Activated CD4-positive, alpha-beta T cell treated with anti-CD3 and anti-CD28 coated beads, Interleukin-2, amount 10 ng/mL, durations not matched to agents 24 days and 14 days (primary cell): ENCODE measurements at regions not wholly inside any gene's neighbourhood (a gene's known extent, or its start where the extent isn't known, plus 50 kb on each side); places are given as distances from the start of the nearest gene placed in this dataset.
A peak's percentile ranks its signal among the peaks of the same experiment; 100 is the strongest.
"Not testable (repeated sequence)": the region's sequence is repeated elsewhere in the genome, so short reads cannot be mapped to it uniquely, and the experiment has no call there.

Source experiments
- DNase-seq: peaks from one replicate; pipeline ENCODE4 v3.0.0; 2022
- H3K27ac Mint-ChIP-seq: one replicate; pipeline ENCODE4 v1.8.0; 2022; ENCODE audit warnings: mild to moderate bottlenecking, mixed read lengths
- H3K27me3 Mint-ChIP-seq: one replicate; pipeline ENCODE4 v1.8.0; 2022; ENCODE audit warnings: mixed read lengths
- H3K36me3 Mint-ChIP-seq: one replicate; pipeline ENCODE4 v1.8.0; 2022; ENCODE audit warnings: low read depth, mild to moderate bottlenecking, mixed read lengths
- H3K4me1 Mint-ChIP-seq: one replicate; pipeline ENCODE4 v1.8.0; 2021; ENCODE audit warnings: mixed read lengths
- H3K4me3 Mint-ChIP-seq: one replicate; pipeline ENCODE4 v1.8.0; 2022; ENCODE audit warnings: mild to moderate bottlenecking, moderate library complexity, mixed read lengths
- H3K9me3 Mint-ChIP-seq: one replicate; pipeline ENCODE4 v1.8.0; 2021; ENCODE audit warnings: mixed read lengths
- intact Hi-C: fragments of 100-400 bp; cut with micrococcal nuclease; formaldehyde crosslinking; loops from one replicate; pipeline ENCODE4 v1.15.1; 2023

GRCh38 chr15:85256009-85256997 lies 124.1 kb upstream of the AKAP13 start:
- H3K27ac Mint-ChIP-seq, H3K4me1 Mint-ChIP-seq, H3K9me3 Mint-ChIP-seq, intact Hi-C loops, H3K27me3 Mint-ChIP-seq, H3K36me3 Mint-ChIP-seq, H3K4me3 Mint-ChIP-seq: not testable (repeated sequence)
- DNase-seq: peak; percentile 55

- DNase-seq, H3K27me3 Mint-ChIP-seq, H3K36me3 Mint-ChIP-seq, H3K9me3 Mint-ChIP-seq, H3K27ac Mint-ChIP-seq, H3K4me3 Mint-ChIP-seq, H3K4me1 Mint-ChIP-seq, intact Hi-C loops: not testable (repeated sequence)
These were observed 122.3 kb upstream of the AKAP13 start for GRCh38 chr15:85258062-85258445.

- DNase-seq: peak; percentile 49
- intact Hi-C loops, H3K4me1 Mint-ChIP-seq, H3K27me3 Mint-ChIP-seq, H3K9me3 Mint-ChIP-seq, H3K27ac Mint-ChIP-seq, H3K4me3 Mint-ChIP-seq, H3K36me3 Mint-ChIP-seq: not testable (repeated sequence)
These were observed 121.7 kb upstream of the AKAP13 start for GRCh38 chr15:85258559-85259209.

- H3K27me3 Mint-ChIP-seq, intact Hi-C loops, H3K36me3 Mint-ChIP-seq, H3K4me1 Mint-ChIP-seq, H3K27ac Mint-ChIP-seq, H3K4me3 Mint-ChIP-seq, H3K9me3 Mint-ChIP-seq: not testable (repeated sequence)
- peak; percentile 50 for DNase-seq
These were observed 119.9 kb upstream of the AKAP13 start for GRCh38 chr15:85260526-85260925.

GRCh38 chr15:85262461-85263055 lies 117.8 kb upstream of the AKAP13 start:
- H3K36me3 Mint-ChIP-seq, H3K27me3 Mint-ChIP-seq, H3K27ac Mint-ChIP-seq, H3K9me3 Mint-ChIP-seq, H3K4me1 Mint-ChIP-seq, H3K4me3 Mint-ChIP-seq, intact Hi-C loops: not testable (repeated sequence)
- peak; percentile 54 for DNase-seq

GRCh38 chr15:85263842-85264440 lies 116.5 kb upstream of the AKAP13 start:
- DNase-seq: peak; percentile 52
- H3K27ac Mint-ChIP-seq, H3K36me3 Mint-ChIP-seq, H3K9me3 Mint-ChIP-seq, H3K27me3 Mint-ChIP-seq, H3K4me1 Mint-ChIP-seq, H3K4me3 Mint-ChIP-seq, intact Hi-C loops: not testable (repeated sequence)

GRCh38 chr15:85264614-85265190 lies 115.7 kb upstream of the AKAP13 start:
- H3K4me1 Mint-ChIP-seq, H3K27ac Mint-ChIP-seq, H3K36me3 Mint-ChIP-seq, H3K4me3 Mint-ChIP-seq, H3K27me3 Mint-ChIP-seq, intact Hi-C loops, H3K9me3 Mint-ChIP-seq: not testable (repeated sequence)
- DNase-seq: peak; percentile 53

GRCh38 chr15:85267158-85267857 lies 113.1 kb upstream of the AKAP13 start:
- H3K27ac Mint-ChIP-seq, H3K4me1 Mint-ChIP-seq, H3K27me3 Mint-ChIP-seq, DNase-seq, H3K9me3 Mint-ChIP-seq, H3K36me3 Mint-ChIP-seq, H3K4me3 Mint-ChIP-seq, intact Hi-C loops: not testable (repeated sequence)

GRCh38 chr15:85274315-85275050 lies 105.9 kb upstream of the AKAP13 start:
- Mint-ChIP-seq H3K9me3 (no peaks in the 10 kb centered on the region), H3K36me3 (no peaks in the 10 kb centered on the region), H3K27ac (no peak overlapping the region), H3K4me3 (no peak overlapping the region), H3K27me3 (no peaks in the 10 kb centered on the region), H3K4me1 (no peaks in the 10 kb centered on the region)
- intact Hi-C loops: no loop called here
- DNase-seq: no peak

- intact Hi-C loops: no loop called here
- Mint-ChIP-seq H3K27me3 (no peaks in the 10 kb centered on the region), H3K9me3 (no peaks in the 10 kb centered on the region), H3K27ac (no peak overlapping the region), H3K4me3 (no peak overlapping the region), H3K36me3 (no peaks in the 10 kb centered on the region), H3K4me1 (peaks cover 9% of the 10 kb centered on the region)
- no peak for DNase-seq
These were observed 103.9 kb upstream of the AKAP13 start for GRCh38 chr15:85276508-85276907.

GRCh38 chr15:85276921-85277320 lies 103.5 kb upstream of the AKAP13 start:
- intact Hi-C loops: no loop called here
- H3K27me3 Mint-ChIP-seq: no peaks in the 10 kb centered on the region
- no peaks in the 10 kb centered on the region for H3K9me3 Mint-ChIP-seq
- no peaks in the 10 kb centered on the region for H3K36me3 Mint-ChIP-seq
- no peak overlapping the region for H3K27ac Mint-ChIP-seq
- DNase-seq: no peak
- no peak overlapping the region for H3K4me3 Mint-ChIP-seq
- H3K4me1 Mint-ChIP-seq: peaks cover 9% of the 10 kb centered on the region

GRCh38 chr15:85277847-85278370 lies 102.5 kb upstream of the AKAP13 start:
- H3K9me3 Mint-ChIP-seq: no peaks in the 10 kb centered on the region
- H3K4me3 Mint-ChIP-seq: no peak overlapping the region
- intact Hi-C loops: no loop called here
- no peaks in the 10 kb centered on the region for H3K36me3 Mint-ChIP-seq
- H3K27me3 Mint-ChIP-seq: no peaks in the 10 kb centered on the region
- no peak for DNase-seq
- peaks cover 9% of the 10 kb centered on the region for H3K4me1 Mint-ChIP-seq
- H3K27ac Mint-ChIP-seq: no peak overlapping the region

GRCh38 chr15:85280203-85280602 lies 100.2 kb upstream of the AKAP13 start:
- intact Hi-C loops: no loop called here
- no peak for DNase-seq
- Mint-ChIP-seq H3K36me3 (no peaks in the 10 kb centered on the region), H3K4me1 (peaks cover 9% of the 10 kb centered on the region), H3K9me3 (no peaks in the 10 kb centered on the region), H3K27me3 (peaks cover 3% of the 10 kb centered on the region), H3K4me3 (no peak overlapping the region), H3K27ac (no peak overlapping the region)
